ENCODE measurements at regions not wholly inside any gene's neighbourhood (a gene's known extent, or its start where the extent isn't known, plus 50 kb on each side); places are given as distances from the start of the nearest gene placed in this dataset.

GRCh38 chr5:130270786-130271185 lies 366.5 kb downstream of the CHSY3 start:
- H3K9ac ChIP-seq (ENCODE audit: insufficient read depth in 1 of 2, low read depth in 2 of 2, low read length in 2 of 2), result no peak overlapping the region
- DNase-seq (ENCODE audit: extremely low read depth in 1 of 4, low spot score in 3 of 4), result no peak
- no peak for FAIRE-seq
- no peaks in the 10 kb centered on the region for H3K79me2 ChIP-seq (ENCODE audit: control insufficient read depth, insufficient read depth, low read length)
- ATAC-seq, result no peak
- no peak overlapping the region for H3K27ac ChIP-seq (ENCODE audit: extremely low read depth, low read depth, low read length)
- no peaks in the 10 kb centered on the region for H3K36me3 ChIP-seq (ENCODE audit: control insufficient read depth, insufficient read depth, low read length)
- intact Hi-C loops (cut with micrococcal nuclease) (no loop called here), in situ Hi-C loops (cut with MboI) (no loop called here)
- no peak overlapping the region for H3K4me2 ChIP-seq (ENCODE audit: insufficient read depth, low read length)
- ChIA-PET CTCF (ENCODE audit: low intra/inter-chr PET ratio) (no interaction called here), POLR2A (no interaction called here)
- H3K9me3 ChIP-seq (replicated peaks; ENCODE audit: control insufficient read depth, insufficient read depth, low read depth, low read length), result no peaks in the 10 kb centered on the region; the same call in 1 of the 2 replicates
- H3K27me3 ChIP-seq (ENCODE audit: control insufficient read depth in 2 of 2, insufficient read depth in 2 of 2, low read length in 2 of 2), result no peaks in the 10 kb centered on the region
- no peak overlapping the region for H2AFZ ChIP-seq (ENCODE audit: low read depth, low read length)
- BruUV-seq (replicated peaks), result no TSS peak
- no peaks in the 10 kb centered on the region for H3K4me1 ChIP-seq (replicated peaks in 1 of 2; ENCODE audit: control insufficient read depth in 2 of 2, insufficient read depth in 2 of 2, low read length in 2 of 2)
- no peaks in the 10 kb centered on the region for H4K20me1 ChIP-seq (replicated peaks; ENCODE audit: control insufficient read depth, insufficient read depth, low read length)
- no peak overlapping the region for H3K4me3 ChIP-seq
- no peaks in the 10 kb centered on the region for H3K9me1 ChIP-seq (ENCODE audit: control insufficient read depth, insufficient read depth, low read length)
- TF ChIP-seq ZNF740 (CRISPR knock-in tag; IDR thresholded peaks at IDR 0.05), result no peak
- no peak for TF ChIP-seq ZNF740 (tag; IDR thresholded peaks at IDR 0.05)
- no peak for TF ChIP-seq ZBTB34 (CRISPR knock-in tag; IDR thresholded peaks at IDR 0.05)
- no peak for TF ChIP-seq FOXP4 (CRISPR knock-in tag; IDR thresholded peaks at IDR 0.05; ENCODE audit: borderline replicate concordance)
- TF ChIP-seq ZNF586 (CRISPR knock-in tag; conservative IDR thresholded peaks at IDR 0.05), result no peak
- TF ChIP-seq GATAD2A (IDR thresholded peaks at IDR 0.05), result no peak
- TF ChIP-seq SAFB (IDR thresholded peaks at IDR 0.05; ENCODE audit: borderline replicate concordance, low read depth, low read length), result no peak
- TF ChIP-seq KLF13 (tag; IDR thresholded peaks at IDR 0.05; ENCODE audit: borderline replicate concordance, low read depth), result no peak
- TF ChIP-seq NFIX (CRISPR knock-in tag; IDR thresholded peaks at IDR 0.05; ENCODE audit: low read depth), result no peak
- TF ChIP-seq ETS2 (tag; IDR thresholded peaks at IDR 0.05; ENCODE audit: borderline replicate concordance, poor library complexity, severe bottlenecking), result no peak
- no peak for TF ChIP-seq EWSR1 (IDR thresholded peaks at IDR 0.05; ENCODE audit: borderline replicate concordance, low read depth, partially characterized antibody)
- no peak for TF ChIP-seq ZFP36 (IDR thresholded peaks at IDR 0.05; ENCODE audit: low read depth, low read length, partially characterized antibody)
